KMS-11 (cell line): ENCODE measurements at regions not wholly inside any gene's neighbourhood (a gene's known extent, or its start where the extent isn't known, plus 50 kb on each side); places are given as distances from the start of the nearest gene placed in this dataset.
"Not testable (repeated sequence)": the region's sequence is repeated elsewhere in the genome, so short reads cannot be mapped to it uniquely, and the experiment has no call there.

Experiments
- H2AFZ ChIP-seq: fragments of 200-600 bp; sonication (generic); 2 replicates; pipeline ENCODE4 v1.6.1; 2016; ENCODE audit warnings: antibody characterized with exemption, mixed run types, low read depth
- H3K27ac ChIP-seq: fragments of 200-600 bp; sonication (generic); 2 replicates; pipeline ENCODE4 v1.6.1; 2016; ENCODE audit warnings: mild to moderate bottlenecking, mixed run types
- H3K27me3 ChIP-seq: fragments of 200-600 bp; sonication (generic); 2 replicates; pipeline ENCODE4 v1.6.1; 2017; ENCODE audit warnings: mild to moderate bottlenecking, low read depth, mixed run types, moderate library complexity; ENCODE audit not compliant: insufficient read depth
- H3K36me3 ChIP-seq: fragments of 200-600 bp; sonication (generic); 2 replicates; pipeline ENCODE4 v1.6.1; 2017; ENCODE audit warnings: mild to moderate bottlenecking, mixed run types; ENCODE audit not compliant: insufficient read depth
- H3K4me1 ChIP-seq: fragments of 200-600 bp; sonication (generic); 2 replicates; pipeline ENCODE4 v1.6.1; 2016; ENCODE audit warnings: mild to moderate bottlenecking, low read depth, mixed run types; ENCODE audit not compliant: poor library complexity, severe bottlenecking
- H3K4me2 ChIP-seq: fragments of 200-600 bp; sonication (generic); 2 replicates; pipeline ENCODE4 v1.7.0; 2016; ENCODE audit warnings: mild to moderate bottlenecking, mixed run types
- H3K4me3 ChIP-seq: fragments of 200-600 bp; sonication (generic); IDR thresholded peaks from 2 replicates; pipeline ENCODE4 v1.6.1; 2017; ENCODE audit warnings: low read depth, low read length, mixed read lengths; ENCODE audit not compliant: insufficient read depth
- H3K79me2 ChIP-seq: fragments of 200-600 bp; sonication (generic); 2 replicates; pipeline ENCODE4 v1.6.1; 2016; ENCODE audit warnings: low read depth, mixed run types; ENCODE audit not compliant: insufficient read depth
- H3K9ac ChIP-seq: fragments of 200-600 bp; sonication (generic); 2 replicates; pipeline ENCODE4 v1.6.1; 2016; ENCODE audit warnings: mild to moderate bottlenecking, mixed run types
- H4K20me1 ChIP-seq: fragments of 200-600 bp; sonication (generic); 2 replicates; pipeline ENCODE4 v1.6.1; 2016; ENCODE audit warnings: mild to moderate bottlenecking, mixed run types; ENCODE audit not compliant: insufficient read depth
- CTCF ChIP-seq: fragments of 200-600 bp; sonication (generic); conservative IDR thresholded peaks from 2 replicates; pipeline ENCODE4 v1.6.1; 2017; ENCODE audit warnings: low read depth, mild to moderate bottlenecking, antibody characterized with exemption, low read length, moderate library complexity, mixed read lengths

GRCh38 chr7:119944601-119944972 is 328.4 kb upstream of the KCND2 start:
- Histone ChIP-seq H4K20me1 (no peaks in the 10 kb centered on the region), H3K27me3 (no peaks in the 10 kb centered on the region), H3K4me2 (no peak overlapping the region), H3K36me3 (no peaks in the 10 kb centered on the region), H3K27ac (no peak overlapping the region), H3K4me3 (no peak overlapping the region), H3K79me2 (no peaks in the 10 kb centered on the region), H3K9ac (no peak overlapping the region), H2AFZ (no peak overlapping the region), H3K4me1 (no peaks in the 10 kb centered on the region)
- TF ChIP-seq CTCF = no peak

DNA sequence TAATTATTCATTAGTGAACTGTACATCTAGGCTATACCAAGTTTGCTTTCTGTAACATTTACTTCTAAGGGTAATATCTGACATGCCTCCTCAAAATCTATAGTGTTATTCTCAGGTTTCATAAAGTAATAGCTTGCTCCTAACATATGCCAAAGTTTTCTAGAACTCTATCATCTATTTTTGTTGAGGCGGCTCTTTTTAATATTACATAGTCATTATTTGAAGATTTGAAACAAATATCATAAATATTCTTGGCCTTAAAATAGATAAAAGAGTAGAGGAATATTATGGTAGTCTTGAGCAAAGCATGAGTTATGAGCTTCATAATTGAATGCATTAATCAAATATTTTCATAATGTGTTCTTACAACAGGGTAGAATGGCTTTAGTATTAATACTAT is 327.2 kb upstream of the KCND2 start:
- H3K36me3 ChIP-seq = no peaks in the 10 kb centered on the region
- H3K9ac ChIP-seq = no peak overlapping the region
- no peak for TF ChIP-seq CTCF
- no peak overlapping the region for H3K4me2 ChIP-seq
- H3K79me2 ChIP-seq = no peaks in the 10 kb centered on the region
- no peaks in the 10 kb centered on the region for H3K4me1 ChIP-seq
- H3K27me3 ChIP-seq = no peaks in the 10 kb centered on the region
- H4K20me1 ChIP-seq = no peaks in the 10 kb centered on the region
- no peak overlapping the region for H2AFZ ChIP-seq
- no peak overlapping the region for H3K4me3 ChIP-seq
- no peak overlapping the region for H3K27ac ChIP-seq

DNA sequence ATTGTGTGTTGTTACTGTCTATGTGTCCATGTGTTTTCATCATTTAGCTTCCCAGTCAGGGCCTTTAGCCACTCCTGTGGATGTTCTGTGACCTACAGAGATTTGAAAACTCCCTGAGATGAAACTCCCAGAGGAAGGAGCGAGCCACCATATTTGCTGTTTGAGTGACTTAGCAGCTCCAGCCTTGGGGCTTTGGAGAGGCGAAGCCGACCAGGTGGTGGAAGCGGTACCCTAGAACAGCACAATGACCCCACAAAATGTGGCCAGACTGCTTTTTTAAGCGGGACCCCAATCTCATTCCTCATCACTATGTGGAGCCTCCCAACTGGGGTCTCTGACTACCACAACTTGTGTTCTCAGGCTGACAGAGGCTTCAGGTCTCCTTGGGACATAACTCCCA is 323.9 kb upstream of the KCND2 start:
- H3K9ac ChIP-seq = no peak overlapping the region
- no peaks in the 10 kb centered on the region for H4K20me1 ChIP-seq
- no peaks in the 10 kb centered on the region for H3K27me3 ChIP-seq
- H2AFZ ChIP-seq = no peak overlapping the region
- H3K36me3 ChIP-seq = no peaks in the 10 kb centered on the region
- TF ChIP-seq CTCF = no peak
- H3K79me2 ChIP-seq = no peaks in the 10 kb centered on the region
- no peaks in the 10 kb centered on the region for H3K4me1 ChIP-seq
- no peak overlapping the region for H3K27ac ChIP-seq
- H3K4me3 ChIP-seq = no peak overlapping the region
- H3K4me2 ChIP-seq = no peak overlapping the region

DNA sequence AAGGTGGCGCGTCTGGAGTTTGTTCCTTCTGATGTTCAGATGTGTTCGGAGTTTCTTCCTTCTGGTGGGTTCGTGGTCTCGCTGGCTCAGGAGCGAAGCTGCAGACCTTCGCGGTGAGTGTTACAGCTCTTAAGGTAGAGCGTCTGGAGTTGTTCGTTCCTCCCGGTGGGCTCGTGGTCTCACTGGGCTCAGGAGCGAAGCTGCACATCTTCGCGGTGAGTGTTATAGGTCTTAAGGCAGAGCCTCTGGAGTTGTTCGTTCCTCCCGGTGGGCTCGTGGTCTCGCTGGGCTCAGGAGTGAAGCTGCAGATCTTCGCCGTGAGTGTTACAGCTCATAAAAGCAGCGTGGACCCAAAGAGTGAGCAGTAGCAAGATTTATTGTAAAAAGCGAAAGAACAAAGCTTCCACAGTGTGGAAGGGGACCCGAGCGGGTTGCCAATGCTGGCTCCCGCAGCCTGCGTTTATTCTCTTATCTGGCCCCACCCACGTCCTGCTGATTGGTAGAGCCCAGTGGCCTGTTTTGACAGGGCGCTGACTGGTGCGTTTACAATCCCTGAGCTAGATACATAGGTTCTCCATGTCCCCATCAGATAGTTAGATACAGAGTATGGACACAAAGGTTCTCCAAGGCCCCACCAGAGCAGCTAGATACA is 322.5 kb upstream of the KCND2 start:
- not testable (repeated sequence) for H3K36me3 ChIP-seq

DNA sequence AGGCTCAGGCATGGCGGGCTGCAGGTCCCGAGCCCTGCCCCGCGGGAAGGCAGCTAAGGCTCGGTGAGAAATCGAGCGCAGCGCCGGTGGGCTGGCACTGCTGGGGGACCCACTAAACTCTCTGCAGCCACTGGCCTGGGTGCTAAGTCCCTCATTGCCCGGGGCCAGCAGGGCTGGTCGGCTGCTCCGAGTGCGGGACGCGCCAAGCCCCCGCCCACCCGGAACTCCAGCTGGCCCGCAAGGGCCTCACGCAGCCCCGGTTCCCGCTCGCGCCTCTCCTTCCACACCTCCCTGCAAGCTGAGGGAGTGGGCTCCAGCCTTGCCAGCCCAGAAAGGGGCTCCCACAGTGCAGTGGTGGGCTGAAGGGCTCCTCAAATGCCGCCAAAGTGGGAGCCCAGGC is 321.4 kb upstream of the KCND2 start:
- not testable (repeated sequence) for H3K4me3 ChIP-seq, H3K79me2 ChIP-seq, H3K4me1 ChIP-seq, H3K27ac ChIP-seq, H4K20me1 ChIP-seq, H3K27me3 ChIP-seq, H3K36me3 ChIP-seq, H3K9ac ChIP-seq, H2AFZ ChIP-seq, H3K4me2 ChIP-seq

More for the DNA sequence above, 322.5 kb upstream of the KCND2 start:
- not testable (repeated sequence) for H4K20me1 ChIP-seq, H2AFZ ChIP-seq, H3K27me3 ChIP-seq, H3K27ac ChIP-seq, H3K79me2 ChIP-seq, H3K4me3 ChIP-seq, H3K9ac ChIP-seq, H3K4me2 ChIP-seq, H3K4me1 ChIP-seq
